ENCODE measurements at regions not wholly inside any gene's neighbourhood (a gene's known extent, or its start where the extent isn't known, plus 50 kb on each side); places are given as distances from the start of the nearest gene placed in this dataset.

GRCh38 chr2:147589127-147589526, 255.7 kb upstream of the ACVR2A start:
- TF ChIP-seq POLR2A (IDR thresholded peaks at IDR 0.05), result no peak
- no peak for TF ChIP-seq CTCF (IDR thresholded peaks at IDR 0.05)
- TF ChIP-seq EP300 (IDR thresholded peaks at IDR 0.05), result no peak
